Smooth muscle cell (in vitro differentiated cells): ENCODE measurements at regions not wholly inside any gene's neighbourhood (a gene's known extent, or its start where the extent isn't known, plus 50 kb on each side); places are given as distances from the start of the nearest gene placed in this dataset.

Experiments
- DNase-seq: peaks from one replicate; lab custom pipeline; 2025; ENCODE audit not compliant: unreplicated experiment; lab: John Stamatoyannopoulos, UW
- H2AFZ ChIP-seq: fragments of 200-600 bp; sonication (generic); 2 replicates; pipeline ENCODE4 v1.6.0; 2016; ENCODE audit warnings: antibody characterized with exemption, low read depth, mild to moderate bottlenecking
- H3F3A ChIP-seq: fragments of 200-600 bp; sonication (generic); 2 replicates; pipeline ENCODE4 v1.6.0; 2017; ENCODE audit warnings: antibody characterized with exemption, low read depth
- H3K27ac ChIP-seq: fragments of 200-600 bp; sonication (generic); 2 replicates; pipeline ENCODE4 v1.5.1; 2016; ENCODE audit warnings: low read depth, mild to moderate bottlenecking
- H3K27me3 ChIP-seq: fragments of 200-600 bp; sonication (generic); 2 replicates; pipeline ENCODE4 v1.6.1; 2016; ENCODE audit warnings: low read depth, mild to moderate bottlenecking
- H3K36me3 ChIP-seq: fragments of 200-600 bp; sonication (generic); 2 replicates; pipeline ENCODE4 v1.5.1; 2016; ENCODE audit warnings: low read depth
- H3K4me1 ChIP-seq: fragments of 200-600 bp; sonication (generic); 2 replicates; pipeline ENCODE4 v1.5.1; 2016; ENCODE audit warnings: low read depth
- H3K4me2 ChIP-seq: fragments of 200-600 bp; sonication (generic); 2 replicates; pipeline ENCODE4 v1.6.0; 2016; ENCODE audit warnings: mild to moderate bottlenecking
- H3K4me3 ChIP-seq: fragments of 200-600 bp; sonication (generic); 2 replicates; pipeline ENCODE4 v1.5.1; 2016; ENCODE audit warnings: mild to moderate bottlenecking
- H3K79me2 ChIP-seq: fragments of 200-600 bp; sonication (generic); 2 replicates; pipeline ENCODE4 v1.6.0; 2016; ENCODE audit warnings: low read depth, mild to moderate bottlenecking
- H3K9ac ChIP-seq: fragments of 200-600 bp; sonication (generic); 2 replicates; pipeline ENCODE4 v1.6.0; 2016; ENCODE audit warnings: low read depth
- H3K9me3 ChIP-seq: fragments of 200-600 bp; sonication (generic); replicated peaks from 2 replicates; pipeline ENCODE4 v1.5.1; 2016; ENCODE audit warnings: low read depth
- H4K20me1 ChIP-seq: fragments of 200-600 bp; sonication (generic); 2 replicates; pipeline ENCODE4 v1.6.0; 2016; ENCODE audit warnings: low read depth
- CTCF ChIP-seq: fragments of 200-600 bp; sonication (generic); IDR thresholded peaks from 2 replicates; pipeline ENCODE4 v1.5.1; 2017; ENCODE audit warnings: borderline replicate concordance, mild to moderate bottlenecking, antibody characterized with exemption; ENCODE audit not compliant: insufficient read depth, poor library complexity, severe bottlenecking
- WGBS: methylation state at CpG from one replicate; pipeline ENCODE4 v1.1.7; 2016; ENCODE audit warnings: low lambda C conversion rate; 5-methylcytosine and 5-hydroxymethylcytosine counted together

DNA sequence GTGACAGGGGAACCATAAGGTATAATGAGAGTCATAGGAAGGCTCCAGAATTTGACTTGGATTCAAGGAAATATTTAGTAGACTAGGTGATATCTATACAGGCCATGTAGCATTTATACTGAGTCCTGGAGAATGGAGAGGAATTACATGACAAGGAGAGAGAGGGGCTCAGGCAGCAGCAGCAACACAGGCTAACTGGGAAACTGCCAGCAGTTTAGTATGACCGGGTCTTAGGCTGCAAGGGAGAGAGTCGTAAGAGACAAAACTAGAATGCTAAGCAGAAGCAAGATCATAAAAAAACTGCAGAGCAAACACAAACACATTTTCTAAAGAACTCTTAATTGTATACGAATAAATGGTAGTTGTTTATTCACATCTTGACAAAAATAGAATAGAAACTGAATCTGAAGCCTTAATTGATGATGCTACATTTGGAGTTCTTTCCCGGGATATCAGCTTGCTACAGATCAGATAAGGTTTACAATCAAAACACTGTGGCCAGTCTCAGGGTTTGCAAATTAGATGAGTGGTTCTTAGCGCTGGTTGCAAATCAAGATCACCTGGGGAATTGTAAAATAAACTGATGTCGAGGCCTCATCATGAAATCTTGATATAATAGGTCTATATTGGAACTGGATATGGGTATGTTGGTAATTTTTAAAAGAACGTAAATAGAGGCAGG, 480.0 kb upstream of the C9orf72 start:
- H4K20me1 ChIP-seq = no peaks in the 10 kb centered on the region
- H3K4me2 ChIP-seq = no peak overlapping the region
- H3K9me3 ChIP-seq = no peaks in the 10 kb centered on the region
- no peaks in the 10 kb centered on the region for H3K79me2 ChIP-seq
- no peaks in the 10 kb centered on the region for H3K36me3 ChIP-seq
- 42% methylated on average over 7 of the region's 7 CpGs for WGBS
- H3K9ac ChIP-seq = no peak overlapping the region
- no peak for DNase-seq
- TF ChIP-seq CTCF = no peak
- H3K4me1 ChIP-seq = no peaks in the 10 kb centered on the region
- H3K27me3 ChIP-seq = no peaks in the 10 kb centered on the region
- H2AFZ ChIP-seq = no peak overlapping the region
- H3K27ac ChIP-seq = no peak overlapping the region
- no peaks in the 10 kb centered on the region for H3F3A ChIP-seq
- no peak overlapping the region for H3K4me3 ChIP-seq

DNA sequence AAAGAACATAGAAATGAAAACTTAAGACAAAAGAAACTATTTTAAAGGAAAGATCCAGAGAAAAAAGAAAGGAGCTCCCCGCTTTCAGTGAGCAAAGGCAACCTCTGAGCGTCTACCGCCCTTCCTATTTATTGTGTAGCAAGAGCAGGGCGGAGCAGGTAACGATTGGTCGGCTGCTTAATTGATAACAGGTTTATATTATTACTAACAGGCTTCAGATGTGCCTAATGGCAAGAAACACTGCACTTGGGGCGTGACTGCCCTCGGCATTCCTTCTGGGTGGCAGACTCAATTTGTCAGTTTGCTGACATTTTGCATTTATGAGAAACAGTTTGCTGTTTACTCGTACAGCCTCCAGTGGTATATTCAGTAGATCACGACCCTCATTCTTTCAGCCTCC, 482.7 kb upstream of the C9orf72 start:
- no peaks in the 10 kb centered on the region for H3K27me3 ChIP-seq
- no peaks in the 10 kb centered on the region for H3K9me3 ChIP-seq
- no peaks in the 10 kb centered on the region for H4K20me1 ChIP-seq
- no peak overlapping the region for H3K4me2 ChIP-seq
- no peak for DNase-seq
- no peak overlapping the region for H3K27ac ChIP-seq
- TF ChIP-seq CTCF = no peak
- no peaks in the 10 kb centered on the region for H3K4me1 ChIP-seq
- H3F3A ChIP-seq = no peaks in the 10 kb centered on the region
- no peaks in the 10 kb centered on the region for H3K79me2 ChIP-seq
- H2AFZ ChIP-seq = no peak overlapping the region
- WGBS = 91% methylated on average over 10 of the region's 10 CpGs
- H3K9ac ChIP-seq = no peak overlapping the region
- no peaks in the 10 kb centered on the region for H3K36me3 ChIP-seq
- H3K4me3 ChIP-seq = no peak overlapping the region

DNA sequence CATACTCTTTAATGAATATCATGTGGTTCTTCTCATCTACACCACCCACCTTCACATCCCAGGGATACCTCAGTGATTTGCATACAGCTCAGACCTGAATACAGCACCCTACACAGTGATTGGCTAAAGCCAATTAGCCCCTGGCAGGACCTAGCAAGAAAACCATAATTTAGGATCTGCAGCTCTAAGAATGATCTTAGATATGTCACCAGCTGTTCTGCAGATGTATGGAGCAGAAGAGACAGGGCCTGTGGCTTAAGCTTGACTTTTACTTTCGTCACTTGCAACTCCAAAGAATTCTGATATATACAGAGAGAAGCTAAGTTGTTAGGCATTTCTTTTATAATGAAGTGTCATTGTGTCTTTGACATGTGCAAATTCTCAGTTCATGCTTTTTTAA, 483.2 kb upstream of the C9orf72 start:
- 97% methylated on average over 1 of the region's 1 CpG for WGBS
- Histone ChIP-seq H3K9ac (no peak overlapping the region), H3K4me2 (no peak overlapping the region), H3F3A (no peaks in the 10 kb centered on the region), H3K4me1 (no peaks in the 10 kb centered on the region), H3K4me3 (no peak overlapping the region), H4K20me1 (no peaks in the 10 kb centered on the region), H3K79me2 (no peaks in the 10 kb centered on the region), H2AFZ (no peak overlapping the region), H3K27me3 (no peaks in the 10 kb centered on the region), H3K27ac (no peak overlapping the region), H3K9me3 (no peaks in the 10 kb centered on the region), H3K36me3 (no peaks in the 10 kb centered on the region)
- TF ChIP-seq CTCF = no peak
- DNase-seq = no peak

- Histone ChIP-seq H3K9ac (no peak overlapping the region), H3F3A (no peaks in the 10 kb centered on the region), H3K9me3 (no peaks in the 10 kb centered on the region), H3K79me2 (no peaks in the 10 kb centered on the region), H3K4me1 (no peaks in the 10 kb centered on the region), H3K4me2 (no peak overlapping the region), H2AFZ (no peak overlapping the region), H3K27ac (no peak overlapping the region), H3K4me3 (no peak overlapping the region), H4K20me1 (no peaks in the 10 kb centered on the region), H3K27me3 (no peaks in the 10 kb centered on the region), H3K36me3 (no peaks in the 10 kb centered on the region)
- WGBS = 95% methylated on average over 8 of the region's 8 CpGs
- no peak for DNase-seq
- TF ChIP-seq CTCF = no peak
Observed at GRCh38 chr9:28059192-28059591, 485.9 kb upstream of the C9orf72 start.
